HCT116 (cell line): ENCODE measurements at regions not wholly inside any gene's neighbourhood (a gene's known extent, or its start where the extent isn't known, plus 50 kb on each side); places are given as distances from the start of the nearest gene placed in this dataset.

ENCODE experiments used
- ATAC-seq: fragments of 200-7000 bp; cut with Tn5 transposase; 2 replicates; pipeline ENCODE4 v1.9.1; 2020; ENCODE audit warnings: mild to moderate bottlenecking, moderate library complexity
- BruUV-seq: library from RNA; stranded (reverse); fragments of 400-500 nt; replicated peaks from 2 replicates; lab custom pipeline; 2021; lab: Mats Ljungman, UMichigan
- CTCF ChIA-PET: fragments of 300-600 bp; sonication (Branson Sonifier 250); formaldehyde crosslinking; loops from one replicate; lab custom pipeline; 2021; ENCODE audit warnings: antibody characterized with exemption; lab: Charles Lee
- POLR2A ChIA-PET: fragments of 300-600, 350-600 bp; sonication (Branson Sonifier 250); formaldehyde crosslinking; loops from one replicate; lab custom pipeline; 2021; ENCODE audit warnings: antibody characterized with exemption; lab: Charles Lee
- RAD21 ChIA-PET, 2 experiments: fragments of 300-600 bp; sonication (Branson Sonifier 250); formaldehyde crosslinking; loops; one replicate each; lab custom pipeline; 2023; ENCODE audit warnings: low total read pairs in 2 of 2; ENCODE audit not compliant: uncharacterized antibody in 2 of 2, unreplicated experiment in 2 of 2, low non-redundant PET in 1 of 2; lab: Charles Lee
- DNase-seq: peaks from one replicate; pipeline ENCODE4 v3.0.0-alpha.2; 2010; ENCODE audit warnings: low read depth, low spot score
- H2AFZ ChIP-seq: fragments of 200-600 bp; shearing (Covaris generic), sonication (generic); 2 replicates; pipeline ENCODE4 v1.6.1; 2017; ENCODE audit warnings: low read depth, mixed run types, mixed read lengths, antibody characterized with exemption, low read length; ENCODE audit not compliant: poor library complexity, severe bottlenecking
- H3K27ac ChIP-seq: 2 replicates; pipeline ENCODE4 v1.5.1; 2012; ENCODE audit warnings: low read depth, low read length
- H3K27me3 ChIP-seq: fragments of 200-600 bp; sonication (generic); 2 replicates; pipeline ENCODE4 v1.6.1; 2016; ENCODE audit warnings: mixed run types, low read length, mixed read lengths; ENCODE audit not compliant: insufficient read depth
- H3K36me3 ChIP-seq, 2 experiments: fragments of 200-500 bp in 1 of 2; fragments of 200-600 bp in 1 of 2; sonication (Bioruptor generic) in 1 of 2; sonication (generic) in 1 of 2; 2 replicates each; pipeline versions ENCODE4 v1.5.1 to v1.6.1; 2014 to 2016; ENCODE audit warnings: low read length in 2 of 2, inconsistent platforms in 1 of 2, mixed read lengths in 1 of 2, mixed run types in 1 of 2; ENCODE audit not compliant: insufficient read depth in 2 of 2, control insufficient read depth in 1 of 2
- H3K4me1 ChIP-seq, 2 experiments: fragments of 200-600 bp in 1 of 2; sonication (generic) in 1 of 2; 2 replicates each; pipeline versions ENCODE4 v1.5.1 to v1.6.1; 2012 to 2017; ENCODE audit warnings: low read length in 2 of 2, inconsistent platforms in 1 of 2, mild to moderate bottlenecking in 1 of 2, mixed read lengths in 1 of 2, mixed run types in 1 of 2, moderate library complexity in 1 of 2; ENCODE audit not compliant: insufficient read depth in 2 of 2, control insufficient read depth in 1 of 2
- H3K4me2 ChIP-seq: fragments of 200-600 bp; sonication (generic); 2 replicates; pipeline ENCODE4 v1.6.1; 2017; ENCODE audit warnings: mixed run types, low read length, mixed read lengths
- H3K4me3 ChIP-seq, 2 experiments: fragments of 200-600 bp in 1 of 2; sonication (generic) in 1 of 2; replicated peaks in 1 of 2; 2 replicates each; pipeline ENCODE4 v1.5.1; 2011 to 2016; ENCODE audit warnings: low read length in 2 of 2, control low read depth in 1 of 2, low read depth in 1 of 2, mild to moderate bottlenecking in 1 of 2, mixed read lengths in 1 of 2, mixed run types in 1 of 2
- H3K79me2 ChIP-seq: fragments of 200-600 bp; sonication (generic); 2 replicates; pipeline ENCODE4 v1.6.1; 2017; ENCODE audit warnings: mild to moderate bottlenecking, mixed run types, low read length, moderate library complexity, mixed read lengths; ENCODE audit not compliant: insufficient read depth
- H3K9ac ChIP-seq: fragments of 200-600 bp; sonication (generic); 2 replicates; pipeline ENCODE4 v1.6.1; 2016; ENCODE audit warnings: low read length, mixed read lengths
- H3K9me2 ChIP-seq: fragments of 200-600 bp; sonication (generic), shearing (Covaris generic); 2 replicates; pipeline ENCODE4 v1.6.1; 2017; ENCODE audit warnings: mixed run types, mild to moderate bottlenecking, moderate library complexity; ENCODE audit not compliant: insufficient read depth
- H3K9me3 ChIP-seq, 2 experiments: fragments of 200-500 bp in 1 of 2; fragments of 200-600 bp in 1 of 2; sonication (Bioruptor generic) in 1 of 2; sonication (generic) in 1 of 2; 2 replicates each; pipeline ENCODE4 v1.6.1; 2014 to 2017; ENCODE audit warnings: low read length in 2 of 2, mixed read lengths in 2 of 2, inconsistent platforms in 1 of 2, low read depth in 1 of 2, mild to moderate bottlenecking in 1 of 2, mixed run types in 1 of 2, moderate library complexity in 1 of 2; ENCODE audit not compliant: control insufficient read depth in 1 of 2, insufficient read depth in 1 of 2
- H4K20me1 ChIP-seq: fragments of 200-600 bp; sonication (generic), shearing (Covaris generic); 2 replicates; pipeline ENCODE4 v1.6.1; 2017; ENCODE audit warnings: mixed run types, mild to moderate bottlenecking, moderate library complexity; ENCODE audit not compliant: insufficient read depth
- ATF3 ChIP-seq: IDR thresholded peaks from 2 replicates; pipeline ENCODE4 v1.6.1; 2012
- CTCF ChIP-seq, 3 experiments: fragments of 200-600 bp in 1 of 3; sonication (generic) in 1 of 3; IDR thresholded peaks in 2 of 3; conservative IDR thresholded peaks in 1 of 3; 2 replicates each; pipeline ENCODE4 v1.5.1; 2012 to 2017; ENCODE audit warnings: low read depth in 2 of 3, low read length in 2 of 3, antibody characterized with exemption in 1 of 3, borderline replicate concordance in 1 of 3, control low read depth in 1 of 3, mild to moderate bottlenecking in 1 of 3, mixed read lengths in 1 of 3, mixed run types in 1 of 3, moderate library complexity in 1 of 3; ENCODE audit not compliant: insufficient read depth in 1 of 3
- EGR1 ChIP-seq: IDR thresholded peaks from 2 replicates; pipeline ENCODE4 v1.6.1; 2012; ENCODE audit warnings: low read depth
- ELF1 ChIP-seq: IDR thresholded peaks from 2 replicates; pipeline ENCODE4 v1.6.1; 2012; ENCODE audit warnings: low read depth, borderline replicate concordance
- EZH2 ChIP-seq: fragments of 200-600 bp; sonication (generic); IDR thresholded peaks from 2 replicates; pipeline ENCODE4 v1.6.1; 2017; ENCODE audit warnings: antibody characterized with exemption, mixed run types
- FOSL1 ChIP-seq: IDR thresholded peaks from 2 replicates; pipeline ENCODE4 v1.6.1; 2012; ENCODE audit warnings: low read depth
- MAX ChIP-seq: IDR thresholded peaks from 2 replicates; pipeline ENCODE4 v1.6.1; 2012
- POLR2A ChIP-seq: IDR thresholded peaks from 2 replicates; pipeline ENCODE4 v1.7.0; 2011; ENCODE audit warnings: borderline replicate concordance; ENCODE audit not compliant: insufficient read depth, insufficient read length; ENCODE audit errors: extremely low read depth
- RAD21 ChIP-seq: IDR thresholded peaks from 2 replicates; pipeline ENCODE4 v1.6.1; 2012; ENCODE audit warnings: low read depth, mild to moderate bottlenecking
- SIN3A ChIP-seq: IDR thresholded peaks from 2 replicates; pipeline ENCODE4 v1.6.1; 2012; ENCODE audit warnings: low read depth
- SP1 ChIP-seq: IDR thresholded peaks from 2 replicates; pipeline ENCODE4 v1.6.1; 2012; ENCODE audit warnings: low read depth
- SRF ChIP-seq: IDR thresholded peaks from 2 replicates; pipeline ENCODE4 v1.6.1; 2012; ENCODE audit warnings: low read depth
- TCF7L2 ChIP-seq: IDR thresholded peaks from 2 replicates; pipeline ENCODE4 v1.7.0; 2011; ENCODE audit warnings: borderline replicate concordance, inconsistent platforms; ENCODE audit not compliant: insufficient read depth, insufficient read length; ENCODE audit errors: extremely low read depth
- YY1 ChIP-seq: IDR thresholded peaks from 2 replicates; pipeline ENCODE4 v1.6.1; 2011; ENCODE audit warnings: low read length, low read depth, moderate library complexity, mild to moderate bottlenecking; ENCODE audit not compliant: insufficient replicate concordance; ENCODE audit errors: extremely low read depth
- ZBTB33 ChIP-seq: IDR thresholded peaks from 2 replicates; pipeline ENCODE4 v1.6.1; 2011; ENCODE audit warnings: mild to moderate bottlenecking, low read length, moderate library complexity; ENCODE audit not compliant: insufficient replicate concordance; ENCODE audit errors: extremely low read depth
- ZFX ChIP-seq: fragments of 450-650 bp; IDR thresholded peaks from 2 replicates; pipeline ENCODE4 v1.6.1; 2017
- ZNF274 ChIP-seq: fragments of 200-500 bp; sonication (Bioruptor generic); IDR thresholded peaks from 2 replicates; pipeline ENCODE4 v1.6.1; 2014; ENCODE audit warnings: mild to moderate bottlenecking, low read depth, low read length, inconsistent platforms
- intact Hi-C: fragments of 100-400 bp; cut with micrococcal nuclease; formaldehyde crosslinking; loops from 2 replicates; pipeline ENCODE4 v1.10.0; 2022

GRCh38 chr10:21144047-21144446, 246.9 kb upstream of the NEBL start:
- H3K36me3 ChIP-seq: no peaks in the 10 kb centered on the region
- DNase-seq: no peak
- H3K4me3 ChIP-seq: no peak overlapping the region
- no peak for TF ChIP-seq MAX
- TF ChIP-seq, all 23 proteins: peak for 0
- Histone ChIP-seq H3K79me2 (no peaks in the 10 kb centered on the region), H2AFZ (no peak overlapping the region), H3K4me2 (no peak overlapping the region), H4K20me1 (no peaks in the 10 kb centered on the region), H3K9me3 (no peaks in the 10 kb centered on the region), H3K9me2 (no peaks in the 10 kb centered on the region), H3K27ac (no peak overlapping the region), H3K9ac (no peak overlapping the region), H3K27me3 (no peaks in the 10 kb centered on the region), H3K4me1 (no peaks in the 10 kb centered on the region)
- 0 out of 2 replicates have a peak, but pooled peaks have one; percentile 17 for ATAC-seq
- RAD21 ChIA-PET: interaction anchor here in 1 of 2 experiments (0.6 kb wide), 1 partner anchor 27 kb away, joined by 3 read pairs; no protein-coding TSS in a partner anchor
- POLR2A ChIA-PET: no interaction called here
- CTCF ChIA-PET: no interaction called here
- BruUV-seq: no TSS peak
- intact Hi-C loops: no loop called here

- Histone ChIP-seq H3K27ac (no peak overlapping the region), H2AFZ (no peak overlapping the region), H3K4me1 (no peaks in the 10 kb centered on the region), H4K20me1 (no peaks in the 10 kb centered on the region), H3K9me2 (no peaks in the 10 kb centered on the region), H3K9ac (no peak overlapping the region), H3K9me3 (no peaks in the 10 kb centered on the region), H3K27me3 (no peaks in the 10 kb centered on the region), H3K36me3 (no peaks in the 10 kb centered on the region), H3K4me2 (no peak overlapping the region), H3K79me2 (no peaks in the 10 kb centered on the region), H3K4me3 (no peak overlapping the region)
- ATAC-seq (no peak), DNase-seq (no peak)
- ChIA-PET RAD21 (no interaction called here), POLR2A (no interaction called here), CTCF (no interaction called here)
- intact Hi-C loops: no loop called here
- BruUV-seq: no TSS peak
- TF ChIP-seq RAD21: no peak
- no peak for TF ChIP-seq ATF3
- no peak for TF ChIP-seq FOSL1
- no peak for TF ChIP-seq YY1
- TF ChIP-seq ZNF274: no peak
- TF ChIP-seq POLR2A: no peak
- TF ChIP-seq SP1: no peak
- TF ChIP-seq ZFX: no peak
- TF ChIP-seq ZBTB33: no peak
- no peak for TF ChIP-seq SRF
- TF ChIP-seq ELF1: no peak
- no peak for TF ChIP-seq EZH2
- no peak for TF ChIP-seq TCF7L2
- TF ChIP-seq SIN3A: no peak
- no peak for TF ChIP-seq CTCF (IDR thresholded peaks at IDR 0.05 in 2 of 3, conservative IDR thresholded peaks at IDR 0.05 in 1 of 3; ENCODE audit: borderline replicate concordance in 1 of 3, insufficient read depth in 1 of 3, low read depth in 2 of 3, low read length in 2 of 3)
- TF ChIP-seq EGR1: no peak
Observed at GRCh38 chr10:21141946-21142492, 244.9 kb upstream of the NEBL start.
